ENCODE measurements at regions not wholly inside any gene's neighbourhood (a gene's known extent, or its start where the extent isn't known, plus 50 kb on each side); places are given as distances from the start of the nearest gene placed in this dataset.

- TF ChIP-seq CTCF (IDR thresholded peaks at IDR 0.05), result no peak
- no peak for TF ChIP-seq SIN3A (IDR thresholded peaks at IDR 0.05; ENCODE audit: borderline replicate concordance, insufficient read depth, low read depth, low read length)
- TF ChIP-seq REST (IDR thresholded peaks at IDR 0.05; ENCODE audit: insufficient read depth in 1 of 2, low read depth in 2 of 2, low read length in 1 of 2), result no peak
- no peak for TF ChIP-seq POLR2AphosphoS5 (IDR thresholded peaks at IDR 0.05; ENCODE audit: low read depth, low read length)
- no peak for TF ChIP-seq TCF7L2 (IDR thresholded peaks at IDR 0.05; ENCODE audit: low read depth, low read length)
These were observed 833.1 kb downstream of the FLRT2 start for GRCh38 chr14:86363047-86363446.

Data from Panc1 (cell line).